Left ventricle myocardium inferior (tissue), 1 donor: ENCODE measurements at regions not wholly inside any gene's neighbourhood (a gene's known extent, or its start where the extent isn't known, plus 50 kb on each side); places are given as distances from the start of the nearest gene placed in this dataset.

Experiments
- DNase-seq: peaks from one replicate; pipeline ENCODE4 v3.0.0-alpha.2; 2020
- H3K27ac ChIP-seq: fragments of 200-600 bp; replicated peaks from 2 replicates; pipeline ENCODE4 v1.8.0; 2021
- H3K27me3 ChIP-seq: fragments of 200-600 bp; 2 replicates; pipeline ENCODE4 v1.8.0; 2021; ENCODE audit warnings: low read depth
- H3K36me3 ChIP-seq: fragments of 200-600 bp; 2 replicates; pipeline ENCODE4 v1.8.0; 2021
- H3K4me1 ChIP-seq: fragments of 200-600 bp; 2 replicates; pipeline ENCODE4 v1.8.0; 2021
- H3K4me3 ChIP-seq: fragments of 200-600 bp; 2 replicates; pipeline ENCODE4 v1.8.0; 2021; ENCODE audit warnings: mild to moderate bottlenecking, moderate library complexity
- H3K9me3 ChIP-seq: fragments of 200-600 bp; replicated peaks from 2 replicates; pipeline ENCODE4 v1.8.0; 2021
- intact Hi-C: fragments of 100-400 bp; cut with micrococcal nuclease; formaldehyde crosslinking; loops from one replicate; pipeline ENCODE4 v1.11.0; 2022
- TF ChIP-seq, protein P1 (sequence below): fragments of 200-600 bp; IDR thresholded peaks from 2 replicates; pipeline ENCODE4 v1.8.0; 2021; ENCODE audit warnings: antibody characterized with exemption, mild to moderate bottlenecking, borderline replicate concordance
- donor health status: DM: no; HTN: yes; CAD: no; lungs with severe emphysema.

GRCh38 chr1:36533897-36534296 lies 51.2 kb upstream of the CSF3R start:
- DNase-seq: no peak

DNA sequence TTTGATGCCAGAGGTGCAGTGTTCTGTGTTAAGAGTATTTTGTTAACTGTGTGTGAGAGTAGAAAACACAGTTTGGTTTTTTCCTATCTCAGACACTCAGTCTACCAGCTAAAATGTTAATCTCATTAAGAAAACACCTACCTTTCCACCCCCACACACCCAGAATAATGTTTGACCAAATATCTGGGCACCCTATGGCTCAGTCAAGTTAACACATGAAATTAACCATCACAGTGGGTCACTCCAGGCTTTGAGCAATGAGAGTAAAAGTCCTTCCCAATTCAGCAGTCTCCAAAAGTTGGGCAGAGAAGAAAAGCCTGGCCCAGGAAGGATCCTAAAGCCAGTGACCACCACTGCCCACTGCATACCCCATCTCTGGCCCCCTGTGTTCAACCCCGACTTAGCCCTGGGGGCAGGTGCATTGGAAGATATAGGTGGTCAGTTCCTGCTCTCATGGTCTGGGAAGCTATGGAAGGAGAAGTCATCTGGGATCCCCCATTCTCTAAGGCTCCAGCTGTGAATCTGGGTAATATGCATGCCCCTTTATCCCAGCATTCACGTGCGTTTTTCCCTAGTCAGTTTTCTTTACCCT lies 50.2 kb upstream of the CSF3R start:
- Histone ChIP-seq H3K4me1 (no peaks in the 10 kb centered on the region), H3K9me3 (peaks cover 19% of the 10 kb centered on the region), H3K4me3 (no peak overlapping the region), H3K27me3 (peaks cover 76% of the 10 kb centered on the region), H3K27ac (no peak overlapping the region), H3K36me3 (no peaks in the 10 kb centered on the region)
- TF ChIP-seq, protein P1, sequence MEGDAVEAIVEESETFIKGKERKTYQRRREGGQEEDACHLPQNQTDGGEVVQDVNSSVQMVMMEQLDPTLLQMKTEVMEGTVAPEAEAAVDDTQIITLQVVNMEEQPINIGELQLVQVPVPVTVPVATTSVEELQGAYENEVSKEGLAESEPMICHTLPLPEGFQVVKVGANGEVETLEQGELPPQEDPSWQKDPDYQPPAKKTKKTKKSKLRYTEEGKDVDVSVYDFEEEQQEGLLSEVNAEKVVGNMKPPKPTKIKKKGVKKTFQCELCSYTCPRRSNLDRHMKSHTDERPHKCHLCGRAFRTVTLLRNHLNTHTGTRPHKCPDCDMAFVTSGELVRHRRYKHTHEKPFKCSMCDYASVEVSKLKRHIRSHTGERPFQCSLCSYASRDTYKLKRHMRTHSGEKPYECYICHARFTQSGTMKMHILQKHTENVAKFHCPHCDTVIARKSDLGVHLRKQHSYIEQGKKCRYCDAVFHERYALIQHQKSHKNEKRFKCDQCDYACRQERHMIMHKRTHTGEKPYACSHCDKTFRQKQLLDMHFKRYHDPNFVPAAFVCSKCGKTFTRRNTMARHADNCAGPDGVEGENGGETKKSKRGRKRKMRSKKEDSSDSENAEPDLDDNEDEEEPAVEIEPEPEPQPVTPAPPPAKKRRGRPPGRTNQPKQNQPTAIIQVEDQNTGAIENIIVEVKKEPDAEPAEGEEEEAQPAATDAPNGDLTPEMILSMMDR: no peak
- intact Hi-C loops: no loop called here
- DNase-seq: no peak

More at GRCh38 chr1:36533897-36534296, 51.2 kb upstream of the CSF3R start:
- Histone ChIP-seq H3K9me3 (peaks cover 19% of the 10 kb centered on the region), H3K4me1 (no peaks in the 10 kb centered on the region), H3K36me3 (no peaks in the 10 kb centered on the region), H3K27ac (no peak overlapping the region), H3K27me3 (peaks cover 75% of the 10 kb centered on the region), H3K4me3 (no peak overlapping the region)
- TF ChIP-seq, protein P1: no peak
- intact Hi-C loops: no loop called here
